Stimulated activated CD8-positive, alpha-beta memory T cell treated with anti-CD3 and anti-CD28 coated beads, Interleukin-4, amount 100 ng/mL, for 48 hours (primary cell): ENCODE measurements at regions not wholly inside any gene's neighbourhood (a gene's known extent, or its start where the extent isn't known, plus 50 kb on each side); places are given as distances from the start of the nearest gene placed in this dataset.

Source experiments
- DNase-seq: peaks from one replicate; pipeline ENCODE4 v3.0.0-alpha.2; 2020

DNA sequence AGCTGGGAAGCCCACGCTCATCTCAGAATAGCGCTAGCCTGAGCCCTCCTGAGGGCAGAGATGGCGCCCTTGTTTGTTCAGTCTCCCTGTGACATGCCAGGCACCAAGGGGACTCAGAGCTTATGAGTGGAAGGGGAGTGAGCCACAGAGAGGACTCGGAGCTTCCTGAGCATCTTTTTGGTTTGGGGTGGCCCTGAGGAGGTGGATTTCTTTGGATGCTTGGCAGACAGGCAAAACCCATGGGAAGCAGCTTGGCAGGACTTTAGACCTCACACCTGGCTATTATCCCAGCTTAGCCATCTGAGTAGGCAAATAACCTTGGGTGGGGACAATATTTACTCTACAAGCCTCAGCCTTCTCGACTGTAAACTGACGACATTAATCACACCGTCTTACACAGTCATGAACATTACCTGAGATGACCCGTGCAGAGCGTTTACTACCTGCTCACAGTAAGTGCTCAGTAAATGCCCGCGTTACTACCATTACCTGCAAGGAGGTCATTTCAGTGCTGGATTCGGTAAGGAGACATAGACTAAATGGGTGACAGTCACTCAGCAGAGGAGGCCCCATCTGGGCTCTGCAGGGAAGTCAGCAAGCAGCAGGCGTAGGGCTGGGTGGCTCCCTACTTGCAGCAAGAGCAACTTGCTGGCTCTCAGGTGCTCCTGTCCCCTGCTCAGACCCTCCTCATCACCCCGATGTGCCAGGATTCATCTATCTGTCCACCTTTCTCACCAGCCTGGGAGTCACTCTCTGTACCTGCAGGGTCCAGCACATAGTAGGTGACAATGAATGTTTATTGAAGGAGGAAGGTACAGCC is 54.9 kb downstream of the KLHDC7A start:
- DNase-seq, result peak; percentile 7

- DNase-seq, result peak; percentile 6
These were observed 55.6 kb downstream of the KLHDC7A start for GRCh38 chr1:18536356-18536755.

- no peak for DNase-seq
These were observed 56.2 kb downstream of the KLHDC7A start for GRCh38 chr1:18536915-18537314.

- DNase-seq, result peak; percentile 3
These were observed 56.9 kb downstream of the KLHDC7A start for GRCh38 chr1:18537386-18538306.

DNA sequence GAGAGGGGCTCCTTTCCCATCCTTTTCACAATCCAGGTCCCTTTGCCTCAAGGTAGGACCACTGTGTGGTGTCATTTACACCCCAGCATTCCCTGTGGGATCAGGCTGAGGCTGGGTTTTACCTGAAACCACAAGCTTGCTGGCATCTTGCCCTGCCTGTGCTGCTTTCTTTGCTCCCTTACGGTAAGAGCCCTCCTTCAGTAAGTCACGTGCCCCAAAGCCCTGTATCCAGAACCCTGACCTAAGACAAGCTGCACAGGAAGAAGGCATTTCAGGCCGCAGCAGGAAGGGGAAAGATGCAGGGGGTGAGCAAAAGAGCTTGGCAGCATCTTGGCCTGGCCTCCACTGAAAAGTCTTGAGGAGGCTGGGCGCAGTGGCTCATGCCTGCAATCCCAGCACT is 58.4 kb downstream of the KLHDC7A start:
- DNase-seq, result peak; percentile 3

DNA sequence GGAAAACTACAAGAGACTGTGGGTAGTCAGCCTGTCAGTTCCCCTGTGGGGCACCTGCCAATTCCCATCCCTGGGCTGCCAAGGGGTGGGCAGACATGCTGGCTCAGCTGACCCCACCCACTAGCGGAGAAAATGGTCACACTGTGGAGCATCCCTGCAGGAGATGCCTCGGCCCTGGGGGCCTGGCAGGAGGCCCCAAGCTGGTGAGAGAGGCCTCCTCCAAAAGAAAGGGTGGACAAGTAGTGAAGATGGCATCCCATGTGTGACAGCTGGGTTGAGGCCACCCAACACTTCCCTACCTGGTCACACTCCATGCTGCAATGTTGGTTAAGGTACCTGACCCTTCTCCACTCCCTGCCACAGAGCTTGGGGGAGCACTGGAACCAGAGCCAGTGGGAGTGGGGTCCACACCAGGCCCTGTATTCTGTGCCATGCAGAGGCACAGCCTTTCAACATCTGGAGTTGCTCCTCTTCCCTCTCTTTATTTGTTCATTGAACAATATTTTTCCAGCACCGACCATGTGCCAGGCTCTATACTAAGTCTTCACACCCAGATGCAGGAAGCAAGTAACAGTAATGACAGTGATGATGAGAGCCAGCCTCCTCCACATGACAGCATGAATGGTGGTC is 59.5 kb downstream of the KLHDC7A start:
- no peak for DNase-seq

DNA sequence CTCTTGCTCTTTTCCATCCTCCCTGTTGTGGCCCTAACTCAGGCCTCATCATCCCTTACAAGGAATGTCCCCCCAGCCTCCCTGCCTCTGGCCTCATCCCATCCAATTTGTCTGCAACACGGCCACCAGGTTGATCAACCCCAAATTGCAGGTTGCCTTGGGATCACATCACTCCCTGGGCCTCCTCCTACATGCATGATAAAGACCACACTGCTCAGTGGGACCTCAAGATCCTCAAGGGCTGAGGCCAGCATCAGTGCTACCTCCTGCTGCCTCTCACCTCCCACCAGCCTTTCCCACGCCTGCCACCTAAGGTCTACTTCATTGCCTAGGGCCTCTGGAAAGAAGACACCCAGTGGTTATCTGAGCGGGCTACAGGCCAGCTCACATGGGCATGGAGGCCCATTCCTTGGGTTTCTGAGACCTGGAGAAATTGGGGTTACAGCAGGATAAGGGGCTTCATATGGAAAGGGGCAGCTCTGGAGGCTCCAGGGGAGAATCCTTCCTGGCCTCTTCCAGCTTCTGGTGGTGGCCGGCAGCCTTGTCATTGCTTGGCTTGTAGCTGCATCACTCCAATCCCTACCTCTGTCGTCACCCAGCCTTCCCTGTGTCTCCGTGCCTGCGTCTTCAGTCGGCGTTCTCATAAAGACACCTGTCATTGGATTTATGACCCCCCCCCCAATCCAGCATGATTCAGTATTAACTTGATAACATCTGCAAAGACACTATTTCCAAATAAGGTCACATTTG is 60.5 kb downstream of the KLHDC7A start:
- DNase-seq, result no peak

DNA sequence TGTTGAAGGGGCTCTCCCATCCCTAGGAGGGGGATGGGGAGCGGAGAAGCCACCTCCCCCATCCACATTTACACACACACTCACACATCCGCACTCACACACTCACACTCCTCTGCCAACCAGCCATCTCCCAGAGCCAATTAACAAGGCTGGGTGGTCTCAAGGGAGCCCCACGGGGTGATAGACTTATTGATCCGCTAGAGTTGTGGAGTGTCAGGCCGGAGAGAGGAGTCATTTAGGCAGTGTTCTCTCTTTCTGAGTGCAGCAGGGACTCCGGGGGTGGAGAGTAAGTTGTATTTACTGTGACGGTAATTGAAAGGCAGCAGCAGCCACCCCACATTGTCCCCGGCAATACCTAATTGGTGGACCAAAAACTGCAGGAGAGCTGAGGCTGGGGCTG is 61.6 kb downstream of the KLHDC7A start:
- DNase-seq, result no peak

DNA sequence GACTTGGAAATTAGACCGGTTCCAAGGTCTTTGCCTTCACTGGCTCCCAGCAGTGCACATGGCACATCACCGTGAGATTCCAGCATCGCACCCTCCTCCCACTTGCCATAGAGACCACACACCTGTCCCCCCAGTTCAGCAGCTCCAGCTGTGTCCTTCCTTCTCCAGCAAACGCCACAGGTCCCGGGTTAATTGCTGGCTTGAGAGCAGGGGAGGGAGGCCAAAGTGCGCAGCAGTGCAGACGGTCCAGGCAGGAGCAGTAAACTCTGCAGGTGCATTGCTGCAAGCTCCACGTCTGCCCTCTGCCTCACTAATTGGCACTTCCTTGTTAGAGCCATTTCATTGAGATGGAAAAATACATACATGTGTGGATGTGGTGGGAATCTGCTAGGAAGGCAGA is 65.3 kb downstream of the KLHDC7A start:
- no peak for DNase-seq

DNA sequence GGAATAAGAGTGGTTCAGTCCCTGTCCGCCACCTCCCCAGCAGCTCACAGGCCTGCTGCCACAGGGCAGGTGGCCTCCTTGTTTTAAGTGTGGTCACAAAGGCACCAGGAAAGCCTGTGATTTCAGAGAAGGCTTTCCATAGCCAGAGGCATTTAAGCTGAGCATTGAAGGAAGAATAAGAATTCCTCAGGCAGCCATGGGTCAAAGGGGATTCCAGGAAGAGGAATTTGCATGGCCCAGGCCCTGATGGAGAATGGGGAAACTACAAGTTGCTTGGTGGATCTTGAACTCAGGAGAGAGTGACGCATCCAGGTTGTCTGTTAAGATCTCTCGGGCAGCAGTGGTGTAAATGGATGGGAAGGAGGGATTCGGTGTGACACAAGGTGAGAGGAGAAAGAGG is 66.7 kb downstream of the KLHDC7A start:
- no peak for DNase-seq

DNA sequence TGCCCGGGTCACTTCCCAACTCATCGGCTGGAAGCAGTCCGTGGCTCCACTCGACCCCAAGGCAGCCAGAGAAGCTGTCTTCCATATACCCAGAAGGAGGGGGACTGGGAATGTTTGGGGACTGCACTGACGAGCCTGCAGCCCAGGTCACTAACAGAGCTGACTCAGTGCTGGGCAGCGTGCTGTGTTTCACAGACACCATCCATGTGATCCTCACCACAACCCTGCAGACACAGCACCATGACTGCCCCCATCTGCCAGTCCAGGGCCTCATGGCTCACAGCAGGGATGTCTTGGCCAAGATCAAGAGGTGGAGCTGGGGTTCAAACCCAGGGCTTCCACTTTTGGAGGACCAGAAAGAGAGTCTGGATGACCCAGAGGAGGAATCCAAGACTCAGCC is 67.9 kb downstream of the KLHDC7A start:
- DNase-seq, result no peak

- DNase-seq, result no peak
These were observed 68.4 kb downstream of the KLHDC7A start for GRCh38 chr1:18549106-18549505.

DNA sequence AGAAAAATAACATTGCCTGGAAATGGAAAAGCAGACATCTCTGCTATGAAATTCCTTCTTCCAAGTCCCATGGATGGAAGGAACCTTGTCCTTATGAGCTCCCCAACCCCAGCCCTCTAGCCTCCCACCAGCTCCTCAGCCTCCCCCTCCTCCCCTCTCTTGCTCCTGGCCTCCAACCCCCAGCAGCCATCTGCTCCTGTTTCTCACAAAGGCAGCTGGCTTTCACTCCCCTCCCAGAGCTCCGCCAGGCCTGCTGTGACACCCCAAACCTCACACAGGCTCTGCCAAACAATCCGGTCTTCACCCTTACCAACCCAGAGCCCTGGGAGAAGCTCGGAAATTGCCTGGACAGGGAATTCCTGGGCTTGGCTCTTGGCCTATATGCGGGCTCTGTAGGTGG is 69.2 kb downstream of the KLHDC7A start:
- no peak for DNase-seq

- DNase-seq, result no peak
These were observed 71.9 kb downstream of the KLHDC7A start for GRCh38 chr1:18552631-18553030.

- DNase-seq, result no peak
These were observed 72.7 kb downstream of the KLHDC7A start for GRCh38 chr1:18553388-18553787.

DNA sequence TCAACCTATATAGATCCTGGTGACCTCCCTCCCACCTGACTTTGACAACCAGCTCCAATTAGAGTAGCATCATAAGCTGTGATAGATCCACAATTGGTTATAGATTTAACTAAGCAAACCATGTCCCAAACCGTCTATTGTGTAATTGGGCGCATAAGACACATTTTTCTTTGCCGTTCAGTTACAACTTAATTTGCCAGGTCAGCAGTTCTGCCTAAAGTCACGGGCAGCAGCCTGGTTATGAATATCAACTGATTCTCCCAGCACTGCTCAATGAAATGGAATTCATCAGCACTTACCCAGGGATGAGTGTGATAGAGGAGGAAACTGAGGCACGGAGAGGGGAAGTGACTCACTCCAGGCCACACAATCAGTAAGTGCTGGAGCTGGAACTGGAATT is 73.4 kb downstream of the KLHDC7A start:
- DNase-seq, result no peak

- DNase-seq, result no peak
These were observed 73.9 kb downstream of the KLHDC7A start for GRCh38 chr1:18554597-18554996.

DNA sequence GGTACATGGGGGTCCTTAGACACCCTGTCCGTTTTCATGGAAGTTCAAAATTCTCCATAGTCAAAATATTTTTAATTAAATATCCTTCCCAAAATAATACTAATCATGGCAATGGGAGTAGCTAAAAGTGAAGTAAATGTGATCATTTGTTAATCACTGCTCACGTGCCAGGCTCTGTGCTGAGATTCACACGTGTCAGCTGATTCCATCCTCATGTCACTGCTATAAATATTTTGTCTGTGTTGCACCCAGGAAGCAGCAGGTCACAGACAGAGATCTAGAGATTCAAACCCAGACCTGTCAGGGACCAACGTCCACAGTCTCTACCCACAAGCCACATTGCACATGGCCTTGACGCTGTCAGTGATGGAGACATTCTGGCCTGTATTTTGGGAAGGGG is 74.3 kb downstream of the KLHDC7A start:
- DNase-seq, result no peak

GRCh38 chr1:18556364-18556763 is 74.3 kb upstream of the PAX7 start:
- DNase-seq, result no peak

- DNase-seq, result peak; percentile 56
These were observed 72.8 kb upstream of the PAX7 start for GRCh38 chr1:18557621-18558465.

- DNase-seq, result no peak
These were observed 70.0 kb upstream of the PAX7 start for GRCh38 chr1:18560692-18561091.

- DNase-seq, result no peak
These were observed 68.7 kb upstream of the PAX7 start for GRCh38 chr1:18561967-18562366.
